HEK293 (cell line): ENCODE measurements at regions not wholly inside any gene's neighbourhood (a gene's known extent, or its start where the extent isn't known, plus 50 kb on each side); places are given as distances from the start of the nearest gene placed in this dataset.
A peak's percentile ranks its signal among the peaks of the same experiment; 100 is the strongest.

Experiments used
- CTCF ChIA-PET: fragments of 350-600 bp; formaldehyde crosslinking; extraction: SDS; loops from one replicate; lab custom pipeline; 2021; ENCODE audit warnings: antibody characterized with exemption; lab: Yijun Ruan, JAX
- POLR2A ChIA-PET: fragments of 300-600 bp; formaldehyde crosslinking; extraction: SDS; loops from one replicate; lab custom pipeline; 2020; ENCODE audit warnings: antibody characterized with exemption, inconsistent platforms; lab: Yijun Ruan, JAX
- H3K27ac ChIP-seq: fragments of 200-500 bp; sonication (Bioruptor generic); 2 replicates; pipeline ENCODE4 v1.5.1; 2014; ENCODE audit warnings: low read depth, low read length, control low read depth, inconsistent platforms; ENCODE audit errors: extremely low read depth
- H3K36me3 ChIP-seq, 2 experiments: fragments of 200-500 bp in 1 of 2; sonication (Bioruptor generic) in 1 of 2; 1 replicate in 1 of 2; 2 replicates in 1 of 2; pipeline ENCODE4 v1.5.1; 2014 to 2017; ENCODE audit warnings: inconsistent platforms in 2 of 2, low read length in 2 of 2; ENCODE audit not compliant: control insufficient read depth in 2 of 2, insufficient read depth in 1 of 2
- H3K4me1 ChIP-seq: fragments of 200-500 bp; sonication (Bioruptor generic); 2 replicates; pipeline ENCODE4 v1.5.1; 2014; ENCODE audit warnings: mild to moderate bottlenecking, low read length, inconsistent platforms; ENCODE audit not compliant: control insufficient read depth, insufficient read depth
- H3K4me3 ChIP-seq: 2 replicates; pipeline ENCODE4 v1.5.1; 2011; ENCODE audit warnings: low read depth, mild to moderate bottlenecking, control low read depth, low read length, moderate library complexity
- H3K9me3 ChIP-seq: fragments of 200-500 bp; sonication (Bioruptor generic); 2 replicates; pipeline ENCODE4 v1.5.1; 2014; ENCODE audit warnings: low read depth, low read length, inconsistent platforms; ENCODE audit not compliant: control insufficient read depth, insufficient read depth
- GLIS1 ChIP-seq: fragments of 450-650 bp; formaldehyde crosslinking; IDR thresholded peaks from 2 replicates; pipeline ENCODE4 v1.5.1; 2016; ENCODE audit warnings: missing biosample characterization, missing genetic modification characterization
- HIC1 ChIP-seq: fragments of 450-650 bp; formaldehyde crosslinking; IDR thresholded peaks from 2 replicates; pipeline ENCODE4 v1.5.1; 2016; ENCODE audit warnings: missing biosample characterization, missing genetic modification characterization
- HOXC10 ChIP-seq: sonication (generic); formaldehyde crosslinking; IDR thresholded peaks from 2 replicates; pipeline ENCODE4 v1.8.1; 2023; ENCODE audit warnings: mild to moderate bottlenecking, missing genetic modification reagents
- KLF16 ChIP-seq: fragments of 450-650 bp; formaldehyde crosslinking; IDR thresholded peaks from 2 replicates; pipeline ENCODE4 v1.5.1; 2017; ENCODE audit warnings: missing biosample characterization, missing genetic modification characterization
- KLF17 ChIP-seq: fragments of 450-650 bp; formaldehyde crosslinking; IDR thresholded peaks from 2 replicates; pipeline ENCODE4 v1.5.1; 2016; ENCODE audit warnings: missing biosample characterization, missing genetic modification characterization
- WT1 ChIP-seq: fragments of 450-650 bp; formaldehyde crosslinking; IDR thresholded peaks from 2 replicates; pipeline ENCODE4 v1.5.1; 2016; ENCODE audit warnings: missing biosample characterization, missing genetic modification characterization
- ZFP37 ChIP-seq: fragments of 450-650 bp; formaldehyde crosslinking; IDR thresholded peaks from 2 replicates; pipeline ENCODE4 v1.5.1; 2016; ENCODE audit warnings: missing biosample characterization, missing genetic modification characterization
- ZNF112 ChIP-seq: fragments of 450-650 bp; formaldehyde crosslinking; IDR thresholded peaks from 2 replicates; pipeline ENCODE4 v1.5.0; 2017; ENCODE audit warnings: missing biosample characterization, missing genetic modification characterization
- ZNF138 ChIP-seq: fragments of 450-650 bp; formaldehyde crosslinking; IDR thresholded peaks from 2 replicates; pipeline ENCODE4 v1.5.1; 2016; ENCODE audit warnings: missing biosample characterization, missing genetic modification characterization, borderline replicate concordance
- ZNF146 ChIP-seq: fragments of 450-650 bp; formaldehyde crosslinking; IDR thresholded peaks from 2 replicates; pipeline ENCODE4 v1.5.1; 2016; ENCODE audit warnings: missing biosample characterization, missing genetic modification characterization
- ZNF18 ChIP-seq: fragments of 450-650 bp; formaldehyde crosslinking; IDR thresholded peaks from 2 replicates; pipeline ENCODE4 v1.5.1; 2016; ENCODE audit warnings: missing biosample characterization, missing genetic modification characterization
- ZNF23 ChIP-seq: fragments of 450-650 bp; formaldehyde crosslinking; IDR thresholded peaks from 2 replicates; pipeline ENCODE4 v1.5.1; 2016; ENCODE audit warnings: missing biosample characterization, missing genetic modification characterization, borderline replicate concordance
- ZNF366 ChIP-seq: fragments of 450-650 bp; formaldehyde crosslinking; conservative IDR thresholded peaks from 2 replicates; pipeline ENCODE4 v1.5.1; 2016; ENCODE audit warnings: missing biosample characterization, missing genetic modification characterization
- ZNF423 ChIP-seq: fragments of 450-650 bp; formaldehyde crosslinking; IDR thresholded peaks from 2 replicates; pipeline ENCODE4 v1.5.1; 2016; ENCODE audit warnings: missing biosample characterization, missing genetic modification characterization
- ZNF555 ChIP-seq: fragments of 450-650 bp; formaldehyde crosslinking; conservative IDR thresholded peaks from 2 replicates; pipeline ENCODE4 v1.5.1; 2017; ENCODE audit warnings: missing biosample characterization, mild to moderate bottlenecking, missing genetic modification characterization, inconsistent platforms
- ZNF560 ChIP-seq: fragments of 450-650 bp; formaldehyde crosslinking; IDR thresholded peaks from 2 replicates; pipeline ENCODE4 v1.5.1; 2017; ENCODE audit warnings: missing biosample characterization, missing genetic modification characterization, borderline replicate concordance
- ZNF654 ChIP-seq: fragments of 450-650 bp; formaldehyde crosslinking; IDR thresholded peaks from 2 replicates; pipeline ENCODE4 v1.5.1; 2016; ENCODE audit warnings: low read depth, missing biosample characterization, missing genetic modification characterization
- ZNF830 ChIP-seq: fragments of 450-650 bp; IDR thresholded peaks from 2 replicates; pipeline ENCODE4 v1.5.0; 2018; ENCODE audit warnings: missing biosample characterization, missing genetic modification characterization, low read depth, mild to moderate bottlenecking, moderate library complexity

- no peak for TF ChIP-seq ZNF112 (tag by site-specific recombination)
- TF ChIP-seq HIC1 (tag by site-specific recombination): no peak
- TF ChIP-seq ZNF830 (tag by site-specific recombination): no peak
- TF ChIP-seq KLF16: no peak
- TF ChIP-seq ZNF555 (tag by site-specific recombination): no peak
- no peak for TF ChIP-seq HOXC10 (CRISPR knock-in tag)
- TF ChIP-seq ZNF560 (tag by site-specific recombination): no peak
- no peak for TF ChIP-seq ZNF138 (tag by site-specific recombination)
- no peak for TF ChIP-seq ZNF18 (tag by site-specific recombination)
- no peak for TF ChIP-seq ZFP37 (tag by site-specific recombination)
- TF ChIP-seq ZNF423 (tag by site-specific recombination): no peak
- TF ChIP-seq ZNF23: no peak
- TF ChIP-seq GLIS1: no peak
- TF ChIP-seq WT1 (tag by site-specific recombination): no peak
- no peak for TF ChIP-seq KLF17 (tag by site-specific recombination)
- TF ChIP-seq ZNF366 (tag by site-specific recombination): no peak
- TF ChIP-seq, all 188 proteins: peak for 0
- no peaks in the 10 kb centered on the region for H3K36me3 ChIP-seq
- no peak overlapping the region for H3K4me3 ChIP-seq
- H3K4me1 ChIP-seq: no peaks in the 10 kb centered on the region
- H3K9me3 ChIP-seq: no peaks in the 10 kb centered on the region
- ChIA-PET POLR2A (no interaction called here), CTCF (interaction anchor here (0.7 kb wide), 1 partner anchor 29 kb away, joined by 4 read pairs; no protein-coding TSS in a partner anchor)
- H3K27ac ChIP-seq: no peak overlapping the region
These were observed 76.2 kb upstream of the PAGE3 start for GRCh38 chrX:55340896-55341433.

GRCh38 chrX:55342533-55343501 is 78.1 kb upstream of the PAGE3 start:
- POLR2A ChIA-PET: interaction anchor here (0.5 kb wide), 1 partner anchor 196 kb away, joined by 3 read pairs; no protein-coding TSS in a partner anchor
- no peak overlapping the region for H3K4me3 ChIP-seq

More at GRCh38 chrX:55342533-55343501, 78.1 kb upstream of the PAGE3 start:
- no peaks in the 10 kb centered on the region for H3K36me3 ChIP-seq
- TF ChIP-seq ZNF146 (tag by site-specific recombination): no peak
- peak; percentile 43 for TF ChIP-seq ZNF654 (tag by site-specific recombination)
- H3K9me3 ChIP-seq: no peaks in the 10 kb centered on the region
- CTCF ChIA-PET: interaction anchor here (0.5 to 1.2 kb wide), 5 partner anchors 9 to 1077 kb away, joined by 3 to 9 read pairs (median 4); no protein-coding TSS in a partner anchor
- no peak overlapping the region for H3K27ac ChIP-seq
- H3K4me1 ChIP-seq: no peaks in the 10 kb centered on the region
